SH-SY5Y (cell line): ENCODE measurements at regions not wholly inside any gene's neighbourhood (a gene's known extent, or its start where the extent isn't known, plus 50 kb on each side); places are given as distances from the start of the nearest gene placed in this dataset.

Source experiments
- GATA2 ChIP-seq: IDR thresholded peaks from 2 replicates; pipeline ENCODE4 v1.6.1; 2011; ENCODE audit warnings: mild to moderate bottlenecking, low read depth, low read length
- GATA3 ChIP-seq: IDR thresholded peaks from 2 replicates; pipeline ENCODE4 v1.6.1; 2011; ENCODE audit warnings: low read depth, mild to moderate bottlenecking, low read length, moderate library complexity

GRCh38 chr1:185581020-185581419 is 153.2 kb upstream of the HMCN1 start:
- no peak for TF ChIP-seq GATA2
- no peak for TF ChIP-seq GATA3
